ENCODE measurements at regions not wholly inside any gene's neighbourhood (a gene's known extent, or its start where the extent isn't known, plus 50 kb on each side); places are given as distances from the start of the nearest gene placed in this dataset.
"Not testable (repeated sequence)": the region's sequence is repeated elsewhere in the genome, so short reads cannot be mapped to it uniquely, and the experiment has no call there.

- DNase-seq (ENCODE audit: low read depth) = no peak
Measured at GRCh38 chr7:125125315-125125714, 195.7 kb upstream of the POT1 start.

- DNase-seq (ENCODE audit: low read depth) = no peak
Measured at GRCh38 chr7:125122173-125122572, 192.5 kb upstream of the POT1 start.

GRCh38 chr7:125119559-125120115, 190.0 kb upstream of the POT1 start:
- DNase-seq (ENCODE audit: low read depth) = no peak

- DNase-seq (ENCODE audit: low read depth) = no peak
Measured at GRCh38 chr7:125118444-125118843, 188.8 kb upstream of the POT1 start.

GRCh38 chr7:125112850-125113249, 183.2 kb upstream of the POT1 start:
- DNase-seq (ENCODE audit: low read depth) = no peak

- DNase-seq (ENCODE audit: low read depth) = no peak
Measured at GRCh38 chr7:125099519-125099918, 169.9 kb upstream of the POT1 start.

- DNase-seq (ENCODE audit: low read depth) = no peak
Measured at GRCh38 chr7:125098377-125098970, 168.8 kb upstream of the POT1 start.

GRCh38 chr7:125090596-125090995, 161.0 kb upstream of the POT1 start:
- DNase-seq (ENCODE audit: low read depth) = no peak

GRCh38 chr7:125089171-125089570, 159.5 kb upstream of the POT1 start:
- no peak for DNase-seq (ENCODE audit: low read depth)

GRCh38 chr7:125088555-125088954, 158.9 kb upstream of the POT1 start:
- DNase-seq (ENCODE audit: low read depth) = no peak

- DNase-seq (ENCODE audit: low read depth) = no peak
Measured at GRCh38 chr7:125085084-125085483, 155.5 kb upstream of the POT1 start.

- DNase-seq (ENCODE audit: low read depth) = no peak
Measured at GRCh38 chr7:125084196-125084595, 154.6 kb upstream of the POT1 start.

- DNase-seq (ENCODE audit: low read depth) = no peak
Measured at GRCh38 chr7:125074141-125074540, 144.5 kb upstream of the POT1 start.

- no peak for DNase-seq (ENCODE audit: low read depth)
Measured at GRCh38 chr7:125065546-125065945, 135.9 kb upstream of the POT1 start.

GRCh38 chr7:125065001-125065400, 135.4 kb upstream of the POT1 start:
- no peak for DNase-seq (ENCODE audit: low read depth)

GRCh38 chr7:125061776-125062397, 132.3 kb upstream of the POT1 start:
- DNase-seq (ENCODE audit: low read depth) = no peak

GRCh38 chr7:125061083-125061745, 131.6 kb upstream of the POT1 start:
- DNase-seq (ENCODE audit: low read depth) = not testable (repeated sequence)

GRCh38 chr7:125059861-125060456, 130.3 kb upstream of the POT1 start:
- DNase-seq (ENCODE audit: low read depth) = no peak

GRCh38 chr7:125057963-125058362, 128.3 kb upstream of the POT1 start:
- DNase-seq (ENCODE audit: low read depth) = no peak

GRCh38 chr7:125055376-125055775, 125.8 kb upstream of the POT1 start:
- no peak for DNase-seq (ENCODE audit: low read depth)

- DNase-seq (ENCODE audit: low read depth) = no peak
Measured at GRCh38 chr7:125046767-125047166, 117.1 kb upstream of the POT1 start.

GRCh38 chr7:125033506-125033905, 103.9 kb upstream of the POT1 start:
- DNase-seq (ENCODE audit: low read depth) = no peak

GRCh38 chr7:125032943-125033342, 103.3 kb upstream of the POT1 start:
- no peak for DNase-seq (ENCODE audit: low read depth)

All from CMK (cell line).